Adrenal gland (tissue), 9 donors: ENCODE measurements at regions not wholly inside any gene's neighbourhood (a gene's known extent, or its start where the extent isn't known, plus 50 kb on each side); places are given as distances from the start of the nearest gene placed in this dataset.

Experiments
- DNase-seq, 7 donors: peaks; one replicate each; pipeline ENCODE4 v3.0.0-alpha.2; 2019 to 2020
- H3K27ac ChIP-seq, 5 donors: fragments of 200-600 bp; sonication (generic) in 4 of 5; 1 replicate in 3 of 5; 2 replicates in 2 of 5; pipeline versions ENCODE4 v1.5.1 to v1.8.0; 2016 to 2020; ENCODE audit warnings: mild to moderate bottlenecking in 1 of 5
- H3K27me3 ChIP-seq: fragments of 200-600 bp; 2 replicates; pipeline ENCODE4 v1.8.0; 2021
- H3K36me3 ChIP-seq, 2 donors: fragments of 200-600 bp; replicated peaks in 1 of 2; 1 replicate in 1 of 2; 2 replicates in 1 of 2; pipeline versions ENCODE4 v1.5.1 to v1.8.0; 2018 to 2022
- H3K4me1 ChIP-seq, 2 donors: fragments of 200-600 bp; replicated peaks in 1 of 2; 1 replicate in 1 of 2; 2 replicates in 1 of 2; pipeline versions ENCODE4 v1.5.1 to v1.8.0; 2018 to 2021
- H3K4me3 ChIP-seq, 4 donors: fragments of 200-600 bp; sonication (generic) in 3 of 4; one replicate each; pipeline ENCODE4 v1.5.1; 2016 to 2018
- H3K9me3 ChIP-seq, 3 donors: fragments of 200-600 bp; sonication (generic) in 1 of 3; replicated peaks in 1 of 3; 1 replicate in 2 of 3; 2 replicates in 1 of 3; pipeline versions ENCODE4 v1.5.1 to v1.8.0; 2016 to 2021
- CTCF ChIP-seq, 6 experiments: fragments of 450-650 bp in 4 of 6; fragments of 200-600 bp in 2 of 6; sonication (generic) in 1 of 6; IDR thresholded peaks; 1 replicate in 5 of 6; 2 replicates in 1 of 6; pipeline versions ENCODE4 v1.5.1 to v1.8.0; 2016 to 2021; ENCODE audit warnings: antibody characterized with exemption in 6 of 6, mild to moderate bottlenecking in 2 of 6, moderate library complexity in 1 of 6
- POLR2A ChIP-seq, 2 donors: fragments of 450-650 bp; IDR thresholded peaks; one replicate each; pipeline ENCODE4 v1.6.1; 2017; ENCODE audit warnings: antibody characterized with exemption in 2 of 2, mild to moderate bottlenecking in 2 of 2, moderate library complexity in 1 of 2
- WGBS, 4 donors: extraction: QIAGEN DNeasy Blood & Tissue Kit in 2 of 4; methylation state at CpG; one replicate each; pipeline versions ENCODE4 v1.1.5 to v1.1.7; 2013 to 2017; 5-methylcytosine and 5-hydroxymethylcytosine counted together
- intact Hi-C, 2 donors: fragments of 100-400 bp; cut with DNase I; formaldehyde crosslinking; loops; one replicate each; pipeline versions ENCODE4 v1.14.1 to v1.15.0; 2022 to 2023
- donor health status: healthy with polysubstance abuse.
- donor health status: Bipolar disorder and iron deficiency.
- donor health status: DM: yes; HTN: yes; CAD: no.
- donor health status: DM: no; HTN: no; CAD: no.
- donor health status: DM: no; HTN: no; CAD: no.

DNA sequence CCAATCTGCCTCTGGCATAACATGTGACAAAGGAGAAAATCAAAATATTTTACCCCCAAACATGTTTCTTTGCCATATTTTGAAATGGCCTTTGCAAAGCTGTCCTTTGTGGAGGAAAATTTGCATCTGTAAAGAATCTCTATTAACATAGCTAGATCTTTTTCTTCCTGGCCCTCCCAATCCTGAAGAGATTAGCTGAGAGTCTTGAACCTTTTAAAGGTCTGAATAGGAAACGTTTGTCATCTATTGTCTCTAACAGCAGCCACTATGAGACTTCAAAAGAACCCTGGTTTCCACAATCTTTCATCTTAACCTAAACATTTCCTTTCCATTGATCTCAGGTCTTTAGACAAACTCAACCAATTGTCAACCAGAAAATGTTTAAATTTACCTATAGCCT is 520.9 kb upstream of the TGFBR2 start:
- H3K4me3 ChIP-seq: no peak overlapping the region
- 35 to 52% (median 46%) methylated on average over 1 of the region's 1 CpG for WGBS, 4 donors
- TF ChIP-seq CTCF (IDR thresholded peaks at IDR 0.05) (no peak), POLR2A (IDR thresholded peaks at IDR 0.05) (no peak)
- no peaks in the 10 kb centered on the region for H3K36me3 ChIP-seq
- H3K4me1 ChIP-seq: no peaks in the 10 kb centered on the region
- no peaks in the 10 kb centered on the region for H3K27me3 ChIP-seq
- no peaks in the 10 kb centered on the region for H3K9me3 ChIP-seq
- H3K27ac ChIP-seq: no peak overlapping the region
- no peak for DNase-seq
- intact Hi-C loops: no loop called here

- DNase-seq: no peak
- Histone ChIP-seq H3K27me3 (no peaks in the 10 kb centered on the region), H3K27ac (no peak overlapping the region), H3K4me1 (no peaks in the 10 kb centered on the region), H3K9me3 (no peaks in the 10 kb centered on the region), H3K4me3 (no peak overlapping the region), H3K36me3 (no peaks in the 10 kb centered on the region)
- no peak for TF ChIP-seq CTCF (IDR thresholded peaks at IDR 0.05)
- TF ChIP-seq POLR2A (IDR thresholded peaks at IDR 0.05): no peak
- intact Hi-C loops: no loop called here
Measured at GRCh38 chr3:30091686-30092085, 514.7 kb upstream of the TGFBR2 start.

- no peaks in the 10 kb centered on the region for H3K36me3 ChIP-seq
- TF ChIP-seq POLR2A (IDR thresholded peaks at IDR 0.05) (no peak), CTCF (IDR thresholded peaks at IDR 0.05) (no peak)
- WGBS, 4 donors: 80 to 97% (median 92%) methylated on average over 2 of the region's 2 CpGs
- no peak overlapping the region for H3K4me3 ChIP-seq
- no peaks in the 10 kb centered on the region for H3K9me3 ChIP-seq
- H3K27ac ChIP-seq: no peak overlapping the region
- peaks cover 0 to 10% of the 10 kb centered on the region in 2 donors for H3K4me1 ChIP-seq
- intact Hi-C loops: no loop called here
- H3K27me3 ChIP-seq: no peaks in the 10 kb centered on the region
- DNase-seq: no peak
Measured at GRCh38 chr3:30097022-30097650, 509.3 kb upstream of the TGFBR2 start.

DNA sequence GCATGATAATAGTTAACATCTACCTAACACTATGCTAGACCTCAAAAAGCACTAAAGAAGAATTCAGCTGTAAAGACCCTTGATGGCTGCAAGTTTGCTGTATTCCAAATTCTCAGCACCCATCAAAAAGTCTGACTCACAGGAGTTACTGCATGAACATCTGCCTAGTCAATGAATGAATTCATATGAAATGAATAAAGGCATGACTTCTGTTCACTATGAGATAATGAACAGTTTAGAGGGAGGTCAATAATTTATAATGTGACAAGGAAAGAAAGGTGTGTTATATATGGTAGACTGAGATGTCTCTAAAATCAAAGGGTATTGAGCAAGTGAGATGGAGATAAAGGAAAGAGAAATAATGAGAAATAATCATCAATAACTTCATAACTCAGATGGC is 508.2 kb upstream of the TGFBR2 start:
- Histone ChIP-seq H3K4me3 (no peak overlapping the region), H3K27me3 (no peaks in the 10 kb centered on the region), H3K36me3 (no peaks in the 10 kb centered on the region), H3K9me3 (no peaks in the 10 kb centered on the region), H3K27ac (no peak overlapping the region), H3K4me1 (peaks cover 0 to 10% of the 10 kb centered on the region in 2 donors)
- intact Hi-C loops: no loop called here
- DNase-seq: no peak
- no peak for TF ChIP-seq CTCF (IDR thresholded peaks at IDR 0.05)
- no peak for TF ChIP-seq POLR2A (IDR thresholded peaks at IDR 0.05)
